HG03103 (cell line): ENCODE measurements at regions not wholly inside any gene's neighbourhood (a gene's known extent, or its start where the extent isn't known, plus 50 kb on each side); places are given as distances from the start of the nearest gene placed in this dataset.

ENCODE experiments used
- ATAC-seq: cut with Tn5 transposase; IDR thresholded peaks from one replicate; pipeline ENCODE4 v1.9.1; 2021; ENCODE audit warnings: low read depth; ENCODE audit not compliant: unreplicated experiment

DNA sequence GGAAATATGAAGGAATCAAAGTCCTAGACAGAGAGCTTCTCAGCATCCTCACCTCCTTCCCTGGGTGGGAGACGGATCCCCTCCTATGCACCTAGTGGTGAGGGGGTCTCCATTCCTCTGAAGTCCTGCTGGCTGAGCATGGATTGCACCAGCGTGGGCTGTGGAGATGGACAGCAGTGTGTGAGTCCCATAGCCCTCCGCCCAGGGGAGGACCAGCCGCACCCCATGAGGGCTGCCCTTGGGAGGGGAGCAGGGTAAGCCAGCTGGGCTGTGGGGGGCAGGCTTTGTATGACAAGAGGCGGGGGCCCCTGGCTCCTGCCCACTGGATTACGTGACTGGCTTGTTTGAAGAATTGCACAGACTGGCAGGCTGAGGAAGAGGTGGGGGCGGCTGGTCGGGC lies 768.2 kb downstream of the GALR1 start:
- no peak for ATAC-seq

DNA sequence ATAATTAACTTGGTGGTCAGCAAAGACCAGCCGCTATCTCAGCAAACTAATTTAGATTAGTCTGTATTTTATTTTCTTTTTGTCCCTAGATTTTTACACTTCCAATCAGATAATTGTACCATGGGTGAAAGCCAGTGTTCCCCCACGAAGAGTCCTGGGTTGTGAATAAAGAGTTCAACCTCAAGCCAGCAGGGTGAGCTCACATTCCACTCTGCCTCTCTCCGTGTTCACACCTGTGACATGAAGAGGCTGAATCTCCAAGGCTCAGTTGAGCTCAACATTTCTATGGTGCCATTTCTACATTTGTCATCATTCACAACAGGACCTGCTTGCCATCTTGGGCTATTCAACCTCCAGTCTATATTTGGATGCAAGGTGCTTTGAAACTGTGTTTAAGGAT lies 771.5 kb downstream of the GALR1 start:
- ATAC-seq = no peak

DNA sequence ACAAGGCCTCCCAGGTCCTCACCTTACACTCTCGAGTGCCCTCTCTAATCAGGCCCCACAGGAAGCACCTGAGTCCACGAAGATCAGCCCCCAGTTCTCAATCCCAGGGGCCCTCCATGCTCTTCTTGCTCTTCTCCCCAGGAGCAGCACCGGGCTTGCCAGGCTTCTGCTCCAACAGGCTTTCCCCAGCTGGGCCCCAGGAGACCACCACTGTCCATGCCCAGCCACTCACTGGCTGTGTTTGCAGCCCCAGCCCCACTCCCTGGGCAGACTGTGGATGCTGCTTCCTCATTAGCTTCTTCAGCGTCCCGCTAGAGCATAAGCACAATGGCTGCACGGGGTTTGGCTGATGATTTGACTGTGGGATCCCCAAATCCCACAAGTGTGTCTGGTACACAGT lies 781.9 kb downstream of the GALR1 start:
- ATAC-seq = no peak

DNA sequence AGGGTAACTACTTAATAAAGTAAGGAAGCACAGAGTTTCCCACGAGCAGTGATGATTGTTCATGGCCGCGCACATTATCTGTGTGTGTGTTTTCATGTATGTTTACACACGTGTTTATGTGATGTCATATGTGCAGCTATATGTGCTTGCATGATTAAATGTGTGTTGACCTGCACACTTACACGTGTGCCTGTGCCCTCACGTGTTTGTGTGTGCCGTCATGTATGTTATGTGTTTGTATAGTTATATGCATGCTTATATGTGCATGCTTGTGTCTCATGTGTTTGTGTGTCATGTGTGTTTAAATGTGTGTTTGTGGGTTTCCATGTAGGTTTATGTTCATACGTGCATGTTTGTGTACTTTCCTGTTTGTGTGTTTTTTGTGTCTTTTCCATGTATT lies 782.3 kb downstream of the GALR1 start:
- ATAC-seq = no peak

DNA sequence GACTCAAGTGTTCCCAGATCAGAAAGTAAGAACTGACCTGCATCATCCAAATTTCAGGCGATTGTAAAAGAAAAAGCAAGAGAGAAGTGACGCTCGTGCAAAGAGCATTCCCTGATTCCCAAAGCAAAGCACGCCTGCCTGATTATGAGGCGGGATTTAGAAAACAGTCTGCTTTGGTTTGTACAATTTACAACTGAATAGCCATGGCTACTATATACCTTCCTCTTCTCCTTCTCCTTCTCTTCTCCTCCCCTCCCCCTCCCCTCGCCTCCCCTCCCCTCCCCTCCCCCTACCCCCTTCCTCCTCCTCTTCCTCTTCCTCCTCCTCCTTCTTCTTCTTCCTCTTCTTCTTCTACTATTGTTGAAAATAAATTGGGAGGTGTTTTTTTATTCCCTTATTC lies 782.9 kb downstream of the GALR1 start:
- no peak for ATAC-seq

DNA sequence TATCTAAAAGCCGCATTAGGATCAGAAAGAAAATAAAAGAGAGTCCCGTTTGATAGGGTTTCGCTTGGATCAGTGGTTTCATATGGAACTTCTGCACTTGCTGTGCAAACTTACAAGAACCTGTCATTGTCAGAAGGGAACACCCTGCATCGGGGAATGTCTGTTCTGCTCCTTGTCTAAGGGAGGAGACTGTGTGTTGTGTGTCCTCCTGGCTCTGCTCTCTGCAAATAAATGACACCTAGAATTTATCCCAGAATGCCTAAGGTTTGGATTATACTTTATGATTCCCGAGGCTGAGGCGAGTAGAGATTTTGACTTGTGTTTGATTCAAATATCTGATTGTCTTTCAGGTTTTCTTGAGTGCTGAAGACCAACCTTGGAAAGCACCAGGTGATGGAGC lies 785.1 kb downstream of the GALR1 start:
- ATAC-seq = no peak

DNA sequence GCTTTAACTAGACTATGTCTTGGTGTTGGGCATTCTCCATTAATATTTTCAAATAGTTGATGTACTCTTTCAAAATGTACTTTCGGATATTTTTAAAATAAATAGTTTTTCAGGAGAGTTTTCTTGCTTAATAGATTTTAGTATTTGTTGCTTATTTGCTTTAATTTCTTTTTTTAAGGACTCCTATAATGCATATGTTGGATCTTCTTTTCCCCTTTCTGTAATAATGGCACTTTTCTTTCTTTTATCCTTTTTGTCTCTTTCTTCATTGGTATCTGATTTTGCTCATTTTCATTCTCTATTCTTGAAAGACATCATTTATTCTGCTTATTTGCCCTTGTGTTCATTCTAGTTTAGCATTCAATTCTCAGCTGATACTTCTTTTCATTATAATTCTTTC lies 791.6 kb downstream of the GALR1 start:
- ATAC-seq = no peak

DNA sequence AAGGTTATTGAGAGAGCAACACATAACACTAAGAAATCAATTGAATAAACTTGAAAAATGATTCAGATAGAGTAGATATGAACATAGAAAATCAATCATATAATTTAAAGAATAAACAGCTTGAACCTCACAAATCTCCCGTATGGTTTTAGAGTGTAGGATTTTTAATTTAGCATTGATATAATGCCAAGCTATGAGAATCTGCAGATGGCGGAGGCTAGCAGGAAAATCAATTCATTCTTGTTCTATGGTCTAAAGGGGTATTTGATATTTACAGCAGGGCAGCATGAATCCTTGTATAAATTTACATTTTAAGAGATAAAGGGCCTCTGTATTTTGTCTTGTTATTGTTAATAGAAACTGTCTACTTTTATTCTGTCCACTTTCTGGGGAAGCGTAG lies 797.0 kb downstream of the GALR1 start:
- ATAC-seq = no peak

DNA sequence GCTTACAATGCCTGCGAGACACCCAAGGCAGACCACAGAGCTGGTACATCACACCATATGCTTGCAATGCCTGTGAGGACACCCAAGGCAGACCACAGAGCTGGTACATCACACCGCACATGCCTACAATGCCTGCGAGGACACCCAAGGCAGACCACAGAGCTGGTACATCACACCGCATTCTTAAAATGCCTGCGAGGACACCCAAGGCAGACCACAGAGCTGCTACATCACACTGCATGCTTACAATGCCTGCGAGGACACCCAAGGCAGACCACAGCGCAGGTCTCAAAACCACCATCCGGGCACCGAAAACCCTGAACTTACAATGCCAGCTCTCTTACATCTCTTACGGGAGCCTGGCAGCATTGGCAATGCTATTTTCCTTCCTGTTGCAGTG lies 799.6 kb downstream of the GALR1 start:
- ATAC-seq = no peak

DNA sequence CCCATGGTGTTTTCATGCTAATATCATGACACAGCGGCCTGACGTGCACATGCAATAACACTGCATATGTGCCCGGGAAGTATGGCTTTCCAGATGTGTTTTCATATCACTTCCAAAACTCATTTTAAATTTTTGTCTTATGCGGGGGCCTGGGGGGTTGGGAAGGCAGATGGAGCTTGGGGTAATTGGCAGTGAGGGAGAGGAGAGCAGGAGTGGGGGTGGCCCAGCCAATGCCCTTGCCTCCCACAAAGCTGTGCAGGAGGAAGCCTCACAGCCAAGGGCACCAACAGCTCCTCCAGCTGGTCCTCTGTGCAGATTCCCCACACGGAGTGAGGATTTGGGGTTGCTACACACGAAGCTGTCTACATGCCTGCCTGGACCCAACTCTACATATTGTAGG lies 805.2 kb downstream of the GALR1 start:
- ATAC-seq = no peak

DNA sequence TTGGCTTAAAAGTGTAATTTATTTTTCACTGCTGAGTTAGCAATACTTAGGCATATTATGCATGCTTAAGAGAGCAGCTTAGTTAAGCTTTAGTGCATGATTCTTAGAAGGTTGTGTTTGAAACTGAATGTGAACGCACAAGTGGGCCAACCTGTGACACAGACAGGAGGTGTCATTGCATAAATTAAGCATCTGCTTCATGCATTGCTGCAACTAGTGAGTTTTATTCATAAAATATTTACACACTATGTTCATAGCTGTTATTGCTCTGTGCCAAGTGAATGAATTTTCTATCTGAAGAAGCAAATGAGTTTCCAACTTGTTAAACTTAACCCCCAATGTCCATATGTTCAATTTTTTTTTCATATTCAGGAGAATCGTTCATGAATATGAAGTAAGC lies 806.4 kb downstream of the GALR1 start:
- no peak for ATAC-seq

DNA sequence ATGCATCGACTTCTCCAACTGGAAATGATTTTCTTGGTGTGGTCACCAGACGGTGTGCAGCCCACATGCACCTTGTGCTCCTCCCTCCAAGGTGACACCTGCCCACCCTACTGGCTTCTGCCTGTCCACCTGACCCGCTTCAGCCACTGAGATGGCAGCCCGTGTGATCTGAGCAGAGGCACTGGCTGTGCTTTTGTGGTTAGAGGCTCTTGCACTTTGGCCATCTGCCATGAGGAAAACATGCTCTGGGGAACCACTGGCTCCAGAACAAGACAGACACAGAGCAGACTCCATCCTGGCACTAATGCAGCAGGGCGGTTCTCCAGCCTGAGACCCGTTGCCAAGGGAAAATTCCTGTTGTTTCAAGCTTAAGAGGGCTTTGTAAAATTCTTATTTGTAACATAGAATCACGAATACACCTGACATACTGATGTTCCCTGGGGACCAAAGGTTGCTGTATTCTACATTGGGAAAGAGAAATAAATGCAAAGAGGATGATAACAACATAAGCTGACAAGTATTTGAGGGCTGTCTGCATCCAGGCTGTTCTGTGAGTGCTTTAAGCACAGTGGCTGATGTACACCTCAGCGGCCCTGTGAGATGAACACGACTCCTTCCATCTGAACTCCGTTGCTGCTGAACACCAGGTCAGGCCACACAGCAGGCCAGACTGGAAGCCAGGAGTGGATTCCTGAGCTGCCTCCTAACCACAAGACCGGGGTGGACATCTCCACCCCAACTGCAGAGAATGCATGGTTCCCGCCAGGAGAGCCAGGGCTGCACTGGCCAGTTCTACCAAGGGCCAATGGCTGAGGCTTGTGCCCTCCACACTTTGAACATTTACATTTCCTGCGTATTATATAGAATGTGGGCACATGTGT lies 820.4 kb downstream of the GALR1 start:
- no peak for ATAC-seq

DNA sequence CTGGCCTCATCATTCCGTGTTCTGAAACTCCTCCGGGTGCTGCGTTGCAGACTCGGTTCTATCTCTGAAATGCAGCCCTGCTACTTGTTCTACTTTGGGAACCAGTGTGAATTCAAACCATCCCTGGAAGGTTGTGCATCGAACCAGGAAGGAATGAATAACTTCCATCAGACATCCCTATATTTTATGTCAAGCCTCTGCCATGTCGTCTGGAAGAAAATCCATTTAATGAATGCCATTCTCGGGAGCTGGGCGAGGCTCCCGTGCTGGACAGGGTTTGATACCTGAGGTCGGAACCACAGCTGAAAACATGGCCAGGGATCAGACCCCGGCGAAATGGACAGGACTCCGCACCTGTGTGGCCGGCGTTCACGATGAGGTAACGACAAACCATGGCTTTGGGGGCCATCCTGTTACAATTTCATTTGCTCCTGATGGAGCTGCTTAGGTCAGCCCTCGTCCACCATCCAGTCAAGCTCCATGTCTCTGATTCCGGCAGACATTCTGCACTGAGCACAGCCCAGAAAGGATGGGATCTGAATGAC lies 821.6 kb downstream of the GALR1 start:
- no peak for ATAC-seq

DNA sequence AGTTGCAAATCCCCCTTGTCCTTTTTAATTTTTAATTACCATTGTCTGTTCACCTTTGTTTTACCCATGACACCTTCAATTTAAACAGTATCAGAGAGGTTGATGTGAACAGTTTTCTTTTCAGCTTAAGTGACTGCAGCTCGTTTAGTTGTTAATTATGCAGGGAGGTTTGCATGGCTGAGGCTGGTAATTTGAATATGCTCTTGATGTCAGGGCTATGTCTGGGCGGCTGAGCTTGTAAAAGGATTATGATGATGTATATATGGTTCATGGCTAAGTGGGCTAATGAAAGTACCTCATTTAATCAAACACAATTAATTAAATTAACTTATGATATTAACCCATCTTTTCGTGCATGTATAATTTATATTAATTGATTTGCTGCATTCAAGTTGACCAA lies 822.1 kb downstream of the GALR1 start:
- ATAC-seq = no peak

DNA sequence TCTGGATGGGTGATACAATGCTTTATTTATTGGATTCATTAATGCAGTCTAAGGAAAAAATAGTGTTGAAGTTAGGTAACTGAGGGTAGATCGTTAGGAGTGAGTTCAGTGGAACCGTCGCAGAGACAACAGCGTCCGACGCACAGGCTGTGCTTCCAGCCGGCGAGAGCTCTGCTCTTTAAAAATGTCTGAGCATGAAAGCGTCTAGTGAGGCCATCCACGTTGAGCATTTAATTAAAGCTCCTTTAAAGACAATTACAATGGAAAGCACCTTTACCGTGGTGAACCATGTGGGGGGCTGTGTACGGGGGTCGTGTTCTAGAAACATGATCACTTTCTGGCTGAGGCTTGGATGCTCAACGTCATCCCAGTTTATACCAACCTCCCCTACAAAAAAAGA lies 822.7 kb downstream of the GALR1 start:
- ATAC-seq = no peak

DNA sequence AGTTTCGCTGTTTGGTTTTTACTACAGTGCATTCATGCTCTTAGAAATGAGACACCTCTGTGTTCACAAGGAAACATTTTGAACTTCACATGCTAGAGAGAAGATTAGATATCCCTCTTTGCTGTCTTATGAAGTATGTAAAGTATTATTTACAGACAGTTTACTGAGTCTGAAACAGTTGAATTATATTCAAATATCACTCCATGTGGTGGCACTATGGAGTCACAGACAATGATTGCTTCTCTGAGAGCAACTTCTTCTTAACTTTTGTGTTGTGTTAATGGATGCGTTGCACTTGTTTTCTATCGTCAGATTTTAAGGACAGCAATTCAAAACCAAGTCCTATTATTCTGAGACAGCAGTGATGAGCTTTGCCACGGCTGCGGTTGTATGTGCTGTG lies 823.6 kb downstream of the GALR1 start:
- ATAC-seq = no peak

DNA sequence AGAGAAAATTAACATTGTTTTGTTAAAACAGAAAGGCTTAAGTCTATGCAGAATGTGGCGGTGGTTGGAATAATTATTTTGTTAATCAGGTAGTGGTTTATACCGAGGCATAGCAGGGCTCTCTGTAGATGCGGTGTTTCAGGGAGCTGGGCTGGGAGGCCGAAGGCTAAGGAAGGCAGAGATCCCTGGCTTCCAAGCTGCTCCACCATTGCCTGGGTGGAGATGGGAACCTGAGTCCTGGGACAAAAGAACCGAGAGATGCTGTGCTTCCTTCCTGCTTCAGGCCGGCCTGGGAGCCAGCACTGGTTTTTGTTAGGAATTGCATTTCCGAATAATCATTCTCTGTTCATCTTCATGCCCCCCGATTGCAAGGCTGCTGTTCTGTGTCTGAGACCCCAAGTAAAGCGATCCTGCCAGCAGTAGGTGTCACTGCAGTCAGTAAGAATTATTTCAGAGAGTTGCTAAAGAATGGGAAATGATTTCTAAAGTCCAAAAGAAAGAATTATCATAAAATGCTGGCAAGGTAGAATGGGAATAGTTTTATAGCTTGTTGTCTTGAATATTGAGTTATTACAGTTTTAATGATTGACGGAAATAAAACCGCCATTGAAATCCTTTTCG lies 824.9 kb downstream of the GALR1 start:
- ATAC-seq = no peak

DNA sequence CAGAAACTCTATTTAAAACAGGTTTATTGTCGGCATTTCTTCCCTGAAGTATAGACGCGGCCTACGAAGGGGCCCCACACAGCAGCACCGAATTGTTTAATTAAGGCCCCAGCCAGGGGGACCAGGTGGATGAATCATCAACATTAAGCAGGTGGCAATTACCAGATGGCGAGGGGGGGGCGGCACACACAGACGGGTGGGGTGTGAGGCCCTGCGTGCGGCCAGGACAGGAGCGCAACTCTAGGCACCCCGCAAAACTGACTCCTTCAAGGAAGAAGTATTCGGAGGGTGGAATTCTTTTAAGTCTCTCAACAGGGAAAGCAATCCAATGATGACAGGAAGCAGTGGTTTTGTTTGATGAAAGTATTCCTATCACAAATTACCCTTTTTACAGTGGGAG lies 830.4 kb downstream of the GALR1 start:
- ATAC-seq = no peak

DNA sequence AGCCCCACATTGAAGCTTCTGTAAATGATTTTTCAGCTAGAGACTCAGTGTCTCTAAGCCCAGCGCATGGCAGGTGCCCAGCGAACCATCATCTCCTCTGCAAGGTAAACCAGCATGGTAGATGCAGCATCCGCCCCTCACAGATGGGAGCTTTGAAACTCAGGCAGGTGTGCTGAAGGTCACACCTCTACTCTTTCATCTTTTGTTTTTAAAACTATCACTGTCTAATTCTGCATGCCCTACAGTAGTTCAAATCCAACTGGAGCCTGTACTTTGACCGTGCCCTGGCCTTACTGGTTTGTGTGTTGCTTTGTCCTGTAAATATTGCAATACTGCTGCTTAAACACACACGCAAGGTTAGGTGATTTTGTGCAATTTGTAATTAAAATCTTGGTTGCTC lies 831.1 kb downstream of the GALR1 start:
- ATAC-seq = no peak

DNA sequence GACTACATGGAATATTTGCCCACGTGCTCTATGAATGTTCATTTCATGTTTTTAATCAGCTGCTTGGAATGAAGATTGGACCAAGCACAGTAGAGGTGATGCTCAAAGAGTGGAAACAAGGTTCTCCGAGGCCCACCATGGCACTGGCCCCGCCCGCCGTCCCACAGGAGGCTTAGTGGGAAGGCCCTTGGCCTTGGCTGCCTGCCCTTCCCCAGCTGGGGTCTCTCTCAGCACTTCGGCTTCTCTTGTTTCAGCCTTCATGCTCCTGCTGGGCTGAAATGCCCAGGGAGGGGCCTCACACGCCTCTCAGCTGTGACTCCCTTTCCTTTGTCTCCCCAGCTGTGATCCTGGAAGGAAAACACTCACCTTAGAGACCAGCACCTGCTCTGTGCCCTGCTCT lies 833.2 kb downstream of the GALR1 start:
- ATAC-seq = no peak

DNA sequence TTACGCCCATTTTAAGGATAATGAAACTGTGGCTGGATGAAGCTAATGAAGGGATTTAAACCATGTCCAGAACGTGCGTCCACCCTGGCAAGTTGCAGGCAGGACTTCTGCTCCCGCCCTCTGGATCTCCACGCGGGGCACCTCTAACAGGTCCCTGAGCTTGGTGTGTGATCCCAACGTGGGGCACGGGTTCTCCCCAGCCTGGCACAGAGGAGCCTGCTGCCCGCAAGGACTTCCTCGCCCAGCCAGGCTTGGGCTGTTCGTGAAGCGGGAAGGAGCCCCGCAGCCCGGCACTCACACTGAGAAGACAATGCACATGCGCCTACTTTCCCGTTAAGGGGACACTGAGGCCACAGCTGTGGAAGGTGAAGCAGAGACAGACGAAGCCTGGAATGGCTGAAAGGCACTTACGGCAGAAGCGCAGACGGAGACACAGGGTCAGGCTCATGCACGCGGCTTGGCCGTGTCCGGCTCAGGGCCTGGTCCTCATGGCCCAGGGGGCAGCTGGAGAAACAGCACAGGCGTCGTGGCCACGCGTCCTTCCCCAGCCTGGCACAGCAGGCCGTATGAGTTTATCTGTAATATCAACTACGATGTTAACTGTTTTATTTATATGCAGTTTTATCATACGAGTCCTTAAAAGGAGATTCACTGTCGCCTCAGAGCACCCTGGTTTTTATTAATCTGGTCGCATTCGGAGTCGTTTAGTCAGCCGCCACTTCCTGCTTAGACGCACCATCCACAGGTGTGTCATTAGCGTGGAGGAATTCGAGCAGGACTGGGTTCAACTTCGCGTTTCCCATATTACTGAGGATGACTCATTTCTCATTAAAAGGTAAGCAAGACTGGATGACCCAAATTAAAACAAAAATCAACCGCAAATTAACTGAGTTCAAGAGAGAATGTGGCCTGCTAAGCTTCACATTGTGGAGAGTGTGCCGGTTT lies 835.9 kb downstream of the GALR1 start:
- ATAC-seq = no peak
